Cardiac fibroblast (primary cell): ENCODE measurements at regions not wholly inside any gene's neighbourhood (a gene's known extent, or its start where the extent isn't known, plus 50 kb on each side); places are given as distances from the start of the nearest gene placed in this dataset.
"Not testable (repeated sequence)": the region's sequence is repeated elsewhere in the genome, so short reads cannot be mapped to it uniquely, and the experiment has no call there.

ENCODE experiments used
- DNase-seq, 2 donors: peaks; one replicate each; pipeline versions ENCODE4 v3.0.0 to v3.0.0-alpha.2; 2010; ENCODE audit warnings: low read depth in 2 of 2
- H3K4me3 ChIP-seq, 2 donors: replicated peaks in 1 of 2; 1 replicate in 1 of 2; 2 replicates in 1 of 2; pipeline ENCODE4 v1.5.1; 2011; ENCODE audit warnings: low read depth in 2 of 2, low read length in 2 of 2, mild to moderate bottlenecking in 2 of 2, moderate library complexity in 1 of 2
- CTCF ChIP-seq: IDR thresholded peaks from one replicate; pipeline ENCODE4 v1.5.1; 2011; ENCODE audit warnings: low read depth, mild to moderate bottlenecking, low read length, inconsistent platforms

- TF ChIP-seq CTCF = no peak
- no peak overlapping the region for H3K4me3 ChIP-seq
- DNase-seq = no peak
These were observed 143.4 kb downstream of the TMEM144 start for GRCh38 chr4:158353541-158354304.

GRCh38 chr4:158356301-158356700, 146.0 kb downstream of the TMEM144 start:
- no peak overlapping the region for H3K4me3 ChIP-seq
- TF ChIP-seq CTCF = no peak
- no peak for DNase-seq

- not testable (repeated sequence) for DNase-seq, H3K4me3 ChIP-seq
These were observed 153.7 kb upstream of the RXFP1 start for GRCh38 chr4:158367932-158368441.

GRCh38 chr4:158371158-158371557, 150.5 kb upstream of the RXFP1 start:
- DNase-seq = peak; percentile 52 to 82

GRCh38 chr4:158374318-158374717, 147.4 kb upstream of the RXFP1 start:
- no peak for TF ChIP-seq CTCF
- no peak overlapping the region for H3K4me3 ChIP-seq
- no peak for DNase-seq

More at GRCh38 chr4:158371158-158371557, 150.5 kb upstream of the RXFP1 start:
- TF ChIP-seq CTCF = no peak
- H3K4me3 ChIP-seq = no peak overlapping the region

GRCh38 chr4:158376106-158376840, 145.4 kb upstream of the RXFP1 start:
- peak in 1 of 2 donors; percentile 53 for DNase-seq
- TF ChIP-seq CTCF = no peak
- no peak overlapping the region for H3K4me3 ChIP-seq

GRCh38 chr4:158384414-158384813, 137.3 kb upstream of the RXFP1 start:
- no peak overlapping the region for H3K4me3 ChIP-seq
- TF ChIP-seq CTCF = no peak
- no peak for DNase-seq
